ENCODE measurements at regions not wholly inside any gene's neighbourhood (a gene's known extent, or its start where the extent isn't known, plus 50 kb on each side); places are given as distances from the start of the nearest gene placed in this dataset.
"Not testable (repeated sequence)": the region's sequence is repeated elsewhere in the genome, so short reads cannot be mapped to it uniquely, and the experiment has no call there.

GRCh38 chr4:149902242-149902641 lies 86.6 kb upstream of the IQCM start:
- Mint-ChIP-seq H3K27me3 (ENCODE audit: low read depth) (no peaks in the 10 kb centered on the region), H3K27ac (no peak overlapping the region), H3K36me3 (ENCODE audit: low read depth) (no peaks in the 10 kb centered on the region), H3K4me1 (ENCODE audit: low read depth) (no peaks in the 10 kb centered on the region), H3K9me3 (no peaks in the 10 kb centered on the region), H3K4me3 (no peak overlapping the region)
- no peak for DNase-seq
- CTCF ChIA-PET: no interaction called here
- intact Hi-C loops (cut with micrococcal nuclease): no loop called here

- Mint-ChIP-seq H3K4me1 (ENCODE audit: low read depth) (no peaks in the 10 kb centered on the region), H3K36me3 (ENCODE audit: low read depth) (no peaks in the 10 kb centered on the region), H3K9me3 (no peaks in the 10 kb centered on the region), H3K27ac (no peak overlapping the region), H3K27me3 (ENCODE audit: low read depth) (peaks cover 5% of the 10 kb centered on the region), H3K4me3 (no peak overlapping the region)
- CTCF ChIA-PET: interaction anchor here (1.2 kb wide), 1 partner anchor 287 kb away, joined by 5 read pairs; no protein-coding TSS in a partner anchor
- DNase-seq: no peak
- intact Hi-C loops (cut with micrococcal nuclease): no loop called here
Observed at GRCh38 chr4:149910177-149910576, 94.5 kb upstream of the IQCM start.

GRCh38 chr4:149910604-149911350 lies 95.1 kb upstream of the IQCM start:
- Mint-ChIP-seq H3K27me3 (ENCODE audit: low read depth) (peaks cover 5% of the 10 kb centered on the region), H3K9me3 (no peaks in the 10 kb centered on the region), H3K4me1 (ENCODE audit: low read depth) (no peaks in the 10 kb centered on the region), H3K36me3 (ENCODE audit: low read depth) (no peaks in the 10 kb centered on the region), H3K4me3 (no peak overlapping the region), H3K27ac (no peak overlapping the region)
- DNase-seq: no peak
- CTCF ChIA-PET: interaction anchor here (1.2 kb wide), 1 partner anchor 286 kb away, joined by 5 read pairs; no protein-coding TSS in a partner anchor
- intact Hi-C loops (cut with micrococcal nuclease): no loop called here

- H3K36me3 Mint-ChIP-seq (ENCODE audit: low read depth): no peaks in the 10 kb centered on the region
- H3K27me3 Mint-ChIP-seq (ENCODE audit: low read depth): peaks cover 5% of the 10 kb centered on the region
- no peak overlapping the region for H3K4me3 Mint-ChIP-seq
- no peak for DNase-seq
- no peaks in the 10 kb centered on the region for H3K4me1 Mint-ChIP-seq (ENCODE audit: low read depth)
- H3K27ac Mint-ChIP-seq: no peak overlapping the region
- intact Hi-C loops (cut with micrococcal nuclease): no loop called here
- CTCF ChIA-PET: no interaction called here
- H3K9me3 Mint-ChIP-seq: no peaks in the 10 kb centered on the region
Observed at GRCh38 chr4:149911354-149911753, 95.7 kb upstream of the IQCM start.

- Mint-ChIP-seq H3K9me3 (no peaks in the 10 kb centered on the region), H3K4me3 (no peak overlapping the region), H3K27me3 (ENCODE audit: low read depth) (peaks cover 5% of the 10 kb centered on the region), H3K27ac (no peak overlapping the region), H3K36me3 (ENCODE audit: low read depth) (no peaks in the 10 kb centered on the region), H3K4me1 (ENCODE audit: low read depth) (no peaks in the 10 kb centered on the region)
- CTCF ChIA-PET: interaction anchor here (1.1 kb wide), 1 partner anchor 16 kb away, joined by 4 read pairs; no protein-coding TSS in a partner anchor
- DNase-seq: no peak
- intact Hi-C loops (cut with micrococcal nuclease): no loop called here
Observed at GRCh38 chr4:149912000-149912399, 96.4 kb upstream of the IQCM start.

GRCh38 chr4:149914119-149915115 lies 98.8 kb upstream of the IQCM start:
- Mint-ChIP-seq H3K27ac (no peak overlapping the region), H3K36me3 (ENCODE audit: low read depth) (no peaks in the 10 kb centered on the region), H3K27me3 (ENCODE audit: low read depth) (peaks cover 5% of the 10 kb centered on the region), H3K4me3 (no peak overlapping the region), H3K9me3 (no peaks in the 10 kb centered on the region), H3K4me1 (ENCODE audit: low read depth) (no peaks in the 10 kb centered on the region)
- DNase-seq: peak; percentile 45
- intact Hi-C loops (cut with micrococcal nuclease): no loop called here
- CTCF ChIA-PET: no interaction called here

GRCh38 chr4:149915735-149916134 lies 100.1 kb upstream of the IQCM start:
- H3K27ac Mint-ChIP-seq; DNase-seq; H3K36me3 Mint-ChIP-seq (ENCODE audit: low read depth); H3K4me1 Mint-ChIP-seq (ENCODE audit: low read depth); H3K4me3 Mint-ChIP-seq; intact Hi-C loops (cut with micrococcal nuclease); CTCF ChIA-PET; H3K9me3 Mint-ChIP-seq; H3K27me3 Mint-ChIP-seq (ENCODE audit: low read depth): not testable (repeated sequence)

- intact Hi-C loops (cut with micrococcal nuclease): no loop called here
- CTCF ChIA-PET: no interaction called here
- H3K27ac Mint-ChIP-seq: no peak overlapping the region
- no peak for DNase-seq
- H3K4me3 Mint-ChIP-seq: no peak overlapping the region
- no peaks in the 10 kb centered on the region for H3K36me3 Mint-ChIP-seq (ENCODE audit: low read depth)
- H3K4me1 Mint-ChIP-seq (ENCODE audit: low read depth): no peaks in the 10 kb centered on the region
- no peaks in the 10 kb centered on the region for H3K27me3 Mint-ChIP-seq (ENCODE audit: low read depth)
- H3K9me3 Mint-ChIP-seq: no peaks in the 10 kb centered on the region
Observed at GRCh38 chr4:149923736-149924135, 108.1 kb upstream of the IQCM start.

- Mint-ChIP-seq H3K36me3 (ENCODE audit: low read depth) (no peaks in the 10 kb centered on the region), H3K4me1 (ENCODE audit: low read depth) (no peaks in the 10 kb centered on the region), H3K4me3 (no peak overlapping the region), H3K27me3 (ENCODE audit: low read depth) (no peaks in the 10 kb centered on the region), H3K9me3 (no peaks in the 10 kb centered on the region), H3K27ac (no peak overlapping the region)
- no peak for DNase-seq
- CTCF ChIA-PET: no interaction called here
- intact Hi-C loops (cut with micrococcal nuclease): no loop called here
Observed at GRCh38 chr4:149927514-149927913, 111.9 kb upstream of the IQCM start.

GRCh38 chr4:149928507-149928906 lies 112.9 kb upstream of the IQCM start:
- CTCF ChIA-PET: interaction anchor here (0.7 kb wide), 1 partner anchor 16 kb away, joined by 4 read pairs; no protein-coding TSS in a partner anchor
- Mint-ChIP-seq H3K4me3 (no peak overlapping the region), H3K4me1 (ENCODE audit: low read depth) (no peaks in the 10 kb centered on the region), H3K27ac (no peak overlapping the region), H3K36me3 (ENCODE audit: low read depth) (no peaks in the 10 kb centered on the region), H3K27me3 (ENCODE audit: low read depth) (no peaks in the 10 kb centered on the region), H3K9me3 (no peaks in the 10 kb centered on the region)
- intact Hi-C loops (cut with micrococcal nuclease): no loop called here
- DNase-seq: no peak

- intact Hi-C loops (cut with micrococcal nuclease): no loop called here
- CTCF ChIA-PET: no interaction called here
- no peak overlapping the region for H3K4me3 Mint-ChIP-seq
Observed at GRCh38 chr4:149931431-149931830, 115.8 kb upstream of the IQCM start.

GRCh38 chr4:149932188-149932587 lies 116.5 kb upstream of the IQCM start:
- Mint-ChIP-seq H3K9me3 (no peaks in the 10 kb centered on the region), H3K27me3 (ENCODE audit: low read depth) (no peaks in the 10 kb centered on the region), H3K36me3 (ENCODE audit: low read depth) (no peaks in the 10 kb centered on the region), H3K4me1 (ENCODE audit: low read depth) (no peaks in the 10 kb centered on the region), H3K27ac (no peak overlapping the region), H3K4me3 (no peak overlapping the region)
- intact Hi-C loops (cut with micrococcal nuclease): no loop called here
- CTCF ChIA-PET: no interaction called here
- DNase-seq: no peak

More at GRCh38 chr4:149931431-149931830, 115.8 kb upstream of the IQCM start:
- H3K27me3 Mint-ChIP-seq (ENCODE audit: low read depth): no peaks in the 10 kb centered on the region
- H3K27ac Mint-ChIP-seq: no peak overlapping the region
- no peaks in the 10 kb centered on the region for H3K36me3 Mint-ChIP-seq (ENCODE audit: low read depth)
- H3K4me1 Mint-ChIP-seq (ENCODE audit: low read depth): no peaks in the 10 kb centered on the region
- no peak for DNase-seq
- H3K9me3 Mint-ChIP-seq: no peaks in the 10 kb centered on the region

Data from activated naive CD4-positive, alpha-beta T cell treated with anti-CD3 and anti-CD28 coated beads for 36 hours (primary cell).